ENCODE measurements at regions not wholly inside any gene's neighbourhood (a gene's known extent, or its start where the extent isn't known, plus 50 kb on each side); places are given as distances from the start of the nearest gene placed in this dataset.

- TF ChIP-seq CTCF (conservative IDR thresholded peaks at IDR 0.05; ENCODE audit: control insufficient read depth, insufficient read depth, low read depth, low read length), result no peak
- H3K4me3 ChIP-seq (ENCODE audit: control insufficient read depth, low read depth, low read length), result no peak overlapping the region
- no peak for DNase-seq (ENCODE audit: low read depth)
These were observed 178.5 kb downstream of the GNAI1 start for GRCh38 chr7:80313067-80313626.

GRCh38 chr7:80312139-80312661 is 177.6 kb downstream of the GNAI1 start:
- no peak overlapping the region for H3K4me3 ChIP-seq (ENCODE audit: control insufficient read depth, low read depth, low read length)
- TF ChIP-seq CTCF (conservative IDR thresholded peaks at IDR 0.05; ENCODE audit: control insufficient read depth, insufficient read depth, low read depth, low read length), result no peak
- peak; percentile 22 for DNase-seq (ENCODE audit: low read depth)

- TF ChIP-seq CTCF (conservative IDR thresholded peaks at IDR 0.05; ENCODE audit: control insufficient read depth, insufficient read depth, low read depth, low read length), result no peak
- DNase-seq (ENCODE audit: low read depth), result no peak
- no peak overlapping the region for H3K4me3 ChIP-seq (ENCODE audit: control insufficient read depth, low read depth, low read length)
These were observed 176.7 kb downstream of the GNAI1 start for GRCh38 chr7:80311313-80311712.

GRCh38 chr7:80309971-80310549 is 175.4 kb downstream of the GNAI1 start:
- no peak overlapping the region for H3K4me3 ChIP-seq (ENCODE audit: control insufficient read depth, low read depth, low read length)
- TF ChIP-seq CTCF (conservative IDR thresholded peaks at IDR 0.05; ENCODE audit: control insufficient read depth, insufficient read depth, low read depth, low read length), result no peak
- DNase-seq (ENCODE audit: low read depth), result no peak

- H3K4me3 ChIP-seq (ENCODE audit: control insufficient read depth, low read depth, low read length), result no peak overlapping the region
- no peak for TF ChIP-seq CTCF (conservative IDR thresholded peaks at IDR 0.05; ENCODE audit: control insufficient read depth, insufficient read depth, low read depth, low read length)
- no peak for DNase-seq (ENCODE audit: low read depth)
These were observed 174.7 kb downstream of the GNAI1 start for GRCh38 chr7:80309377-80309776.

GRCh38 chr7:80307227-80307856 is 172.7 kb downstream of the GNAI1 start:
- no peak for TF ChIP-seq CTCF (conservative IDR thresholded peaks at IDR 0.05; ENCODE audit: control insufficient read depth, insufficient read depth, low read depth, low read length)
- peak; percentile 74 for DNase-seq (ENCODE audit: low read depth)
- H3K4me3 ChIP-seq (ENCODE audit: control insufficient read depth, low read depth, low read length), result no peak overlapping the region

All from fibroblast of mammary gland (primary cell).